NCI-H1048 (cell line): ENCODE measurements at regions not wholly inside any gene's neighbourhood (a gene's known extent, or its start where the extent isn't known, plus 50 kb on each side); places are given as distances from the start of the nearest gene placed in this dataset.
A peak's percentile ranks its signal among the peaks of the same experiment; 100 is the strongest.
"Not testable (repeated sequence)": the region's sequence is repeated elsewhere in the genome, so short reads cannot be mapped to it uniquely, and the experiment has no call there.

ENCODE experiments used
- DNase-seq: peaks from one replicate; lab custom pipeline; 2025; lab: John Stamatoyannopoulos, UW

DNA sequence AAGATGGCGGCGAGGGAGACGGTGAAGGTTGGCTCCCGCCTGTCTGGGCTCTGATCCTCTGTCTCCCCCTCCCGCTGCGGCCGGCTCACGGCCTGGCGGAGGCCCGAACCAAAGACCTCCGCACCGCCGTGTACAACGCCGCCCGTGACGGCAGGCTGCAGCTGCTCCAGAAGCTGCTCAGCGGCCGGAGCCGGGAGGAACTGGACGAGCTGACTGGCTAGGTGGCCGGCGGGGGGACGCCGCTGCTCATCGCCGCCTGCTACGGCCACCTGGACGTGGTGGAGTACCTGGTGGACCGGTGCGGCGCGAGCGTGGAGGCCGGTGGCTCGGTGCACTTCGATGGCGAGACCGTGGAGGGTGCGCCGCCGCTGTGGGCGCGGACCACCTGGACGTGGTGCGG, 516.5 kb downstream of the TUBA3C start:
- DNase-seq: not testable (repeated sequence)

DNA sequence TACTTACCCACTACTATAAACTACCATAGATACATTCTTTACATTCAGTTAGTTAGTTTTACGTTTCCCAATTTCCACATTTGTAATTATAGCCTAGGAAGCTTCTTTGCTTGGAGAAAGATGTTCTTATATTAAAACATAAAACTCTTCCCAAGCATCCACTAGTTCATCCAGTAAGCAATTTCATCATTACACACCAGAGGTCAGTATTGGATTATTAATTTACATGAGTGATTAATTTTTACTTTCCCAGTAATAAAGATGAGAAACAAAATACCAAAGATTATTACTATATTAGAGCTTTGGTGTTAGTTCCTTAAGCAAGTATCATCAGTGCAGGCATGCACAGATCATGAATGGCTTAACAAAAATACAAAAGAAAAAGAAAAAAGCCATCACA, 518.4 kb downstream of the TUBA3C start:
- not testable (repeated sequence) for DNase-seq

DNA sequence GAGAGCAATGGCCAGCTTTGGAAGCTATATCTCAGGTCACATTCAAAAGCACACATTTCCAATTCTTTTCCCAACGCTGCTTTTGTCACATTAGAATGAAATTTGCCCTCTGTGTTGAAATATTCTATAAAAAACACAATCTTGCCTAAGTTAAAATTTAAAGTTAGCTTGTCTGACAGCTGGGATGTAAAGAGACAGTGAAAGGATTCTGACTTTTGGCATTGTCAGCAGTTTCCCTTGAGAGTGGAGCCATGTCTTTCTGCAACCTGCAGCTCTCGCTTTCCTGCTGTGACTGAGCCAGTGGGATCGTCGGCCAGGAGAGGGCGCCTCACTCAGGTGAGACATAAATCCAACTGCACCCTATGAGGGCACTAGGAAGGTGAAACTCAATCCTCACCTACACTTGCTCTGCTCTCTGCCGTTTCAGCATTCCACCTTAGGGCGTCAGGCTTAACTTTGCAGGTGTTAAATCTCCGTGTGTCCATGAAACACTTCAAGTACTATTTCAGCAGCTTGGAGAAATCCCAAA, 537.9 kb downstream of the TUBA3C start:
- DNase-seq: peak; percentile 2

DNA sequence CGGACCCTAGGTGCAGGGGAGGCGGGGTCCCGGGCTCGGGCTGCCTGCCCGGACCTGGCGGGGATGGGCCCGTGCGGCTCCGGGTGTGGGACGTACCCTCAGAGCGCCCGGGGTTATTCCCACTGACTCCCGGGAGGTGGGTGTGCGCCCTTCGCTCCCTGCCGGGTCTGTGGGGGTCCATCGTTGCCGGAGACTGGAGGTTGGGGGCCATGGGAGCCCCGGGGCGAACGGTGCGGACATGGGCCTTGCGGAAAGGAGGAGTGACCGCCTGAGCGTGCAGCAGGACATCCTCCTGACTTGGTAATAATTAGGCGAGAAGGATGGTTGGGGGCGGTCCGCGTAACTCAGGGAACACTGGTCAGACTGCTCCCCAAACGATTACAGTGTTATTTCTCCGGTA, 552.7 kb downstream of the TUBA3C start:
- DNase-seq: not testable (repeated sequence)

DNA sequence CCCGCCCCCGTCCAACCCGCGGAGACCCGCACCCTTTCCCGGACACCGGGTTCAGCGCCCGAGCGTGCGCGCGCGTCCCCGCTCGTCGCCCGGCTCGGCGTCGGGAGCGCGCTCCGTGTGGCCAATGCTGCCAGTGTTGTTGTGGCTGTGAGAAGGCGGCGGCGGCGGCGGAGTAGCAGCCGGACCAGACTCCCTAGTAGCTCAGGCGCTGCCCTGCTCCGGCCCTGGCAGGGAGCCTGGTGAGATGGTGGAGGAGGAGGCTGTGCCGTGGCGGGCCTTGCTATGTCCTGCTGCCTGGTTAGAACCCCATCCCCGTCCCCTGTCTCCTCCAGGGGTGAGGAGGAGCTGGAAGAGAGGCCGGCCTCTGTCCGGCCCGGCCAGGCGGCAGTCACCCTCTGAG, 553.2 kb downstream of the TUBA3C start:
- DNase-seq: no peak

DNA sequence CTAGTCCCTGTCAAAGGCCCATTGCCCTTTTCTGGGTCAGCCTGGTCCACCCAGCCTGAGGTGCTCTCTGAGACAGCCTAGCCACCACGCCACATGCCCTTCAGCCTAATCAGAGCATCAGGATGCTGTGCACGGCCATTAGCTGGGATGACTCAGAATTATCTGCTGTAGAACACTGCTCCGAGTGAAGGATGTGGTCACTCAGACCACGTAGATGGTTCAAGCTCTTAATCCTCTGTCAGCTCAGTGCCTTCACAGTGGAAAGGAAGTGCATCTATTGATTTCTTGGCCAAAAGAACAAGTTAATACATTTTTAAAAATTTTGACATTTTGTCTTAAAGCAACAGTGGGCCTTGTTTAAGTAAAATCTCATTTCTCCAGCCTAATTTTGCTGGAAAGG, 557.6 kb downstream of the TUBA3C start:
- DNase-seq: not testable (repeated sequence)

DNA sequence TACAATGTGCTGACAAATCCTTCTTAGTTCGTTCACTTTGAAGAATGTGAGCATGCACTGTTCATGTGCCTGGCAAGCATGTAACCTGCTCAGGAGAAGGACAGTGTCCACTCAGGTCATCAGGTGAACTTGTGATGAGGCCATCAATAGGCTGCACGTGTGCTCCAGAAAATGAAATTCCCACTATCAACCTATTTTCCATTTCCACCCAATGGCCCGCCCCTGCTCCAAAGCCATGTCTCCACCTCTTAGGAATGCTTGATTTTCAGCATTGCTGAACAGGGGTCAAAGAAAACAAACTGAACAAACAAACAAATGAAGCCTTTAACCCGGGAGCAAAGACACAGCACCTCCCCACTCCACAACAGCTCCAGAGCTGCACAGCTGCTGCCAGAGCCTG, 563.2 kb downstream of the TUBA3C start:
- not testable (repeated sequence) for DNase-seq

DNA sequence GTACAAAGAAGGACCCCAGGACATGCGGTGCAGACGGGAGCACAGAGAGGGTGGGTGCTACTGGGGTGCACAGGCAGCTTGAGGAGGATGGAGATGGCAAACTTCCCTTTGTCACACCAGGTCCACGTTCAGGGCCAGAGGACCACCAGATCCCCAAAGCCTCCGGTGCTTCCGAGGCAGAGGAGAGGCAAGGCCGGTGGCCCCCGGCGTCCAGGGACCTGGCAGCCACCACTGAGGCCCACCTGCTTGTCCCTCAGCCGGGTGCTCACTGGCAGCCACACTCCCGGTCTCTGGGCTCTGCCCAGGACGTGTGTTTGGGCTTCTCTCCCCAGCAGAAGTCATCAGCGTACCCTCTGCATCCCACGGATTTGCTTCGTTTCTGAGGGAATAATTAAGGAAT, 571.1 kb downstream of the TUBA3C start:
- not testable (repeated sequence) for DNase-seq

DNA sequence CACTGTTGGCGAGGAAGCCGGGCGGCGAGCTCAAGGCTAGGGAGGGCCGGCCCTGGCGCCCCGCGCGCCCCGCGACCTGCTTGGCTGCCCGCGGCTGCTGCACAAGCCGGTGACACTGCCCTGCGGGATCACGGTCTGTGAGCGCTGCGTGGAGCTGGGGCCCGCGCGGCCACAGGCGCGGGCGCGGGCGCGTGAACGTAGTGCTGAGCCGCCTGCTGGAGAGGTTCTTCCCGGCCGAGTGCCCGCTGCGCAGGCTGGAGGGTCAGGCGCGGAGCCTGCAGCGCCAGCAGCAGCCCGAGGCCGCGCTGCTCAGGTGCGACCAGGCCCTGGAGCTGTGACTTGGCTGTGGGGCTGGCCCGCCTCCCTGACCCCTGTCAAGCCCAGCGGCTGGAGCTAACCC, 572.3 kb downstream of the TUBA3C start:
- DNase-seq: not testable (repeated sequence)

DNA sequence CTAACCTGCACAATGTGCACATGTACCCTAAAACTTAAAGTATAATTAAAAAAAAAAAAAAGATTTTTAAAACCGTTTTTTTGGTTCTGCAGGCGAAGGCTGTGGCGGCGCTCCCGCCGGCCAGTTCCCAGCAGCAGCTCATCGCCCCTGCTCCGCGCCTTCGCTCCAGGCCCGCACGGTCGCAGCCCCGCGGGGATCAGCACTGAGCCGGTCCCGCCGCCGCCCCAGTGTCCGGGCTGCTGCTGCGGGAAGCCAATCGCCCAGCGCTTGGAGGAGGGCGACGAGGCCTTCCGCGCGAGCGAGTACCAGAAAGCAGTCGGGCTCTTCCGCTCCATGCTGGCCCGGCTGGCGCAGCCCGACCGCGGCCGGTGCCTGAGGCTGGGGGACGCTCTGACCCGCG, 572.8 kb downstream of the TUBA3C start:
- not testable (repeated sequence) for DNase-seq

DNA sequence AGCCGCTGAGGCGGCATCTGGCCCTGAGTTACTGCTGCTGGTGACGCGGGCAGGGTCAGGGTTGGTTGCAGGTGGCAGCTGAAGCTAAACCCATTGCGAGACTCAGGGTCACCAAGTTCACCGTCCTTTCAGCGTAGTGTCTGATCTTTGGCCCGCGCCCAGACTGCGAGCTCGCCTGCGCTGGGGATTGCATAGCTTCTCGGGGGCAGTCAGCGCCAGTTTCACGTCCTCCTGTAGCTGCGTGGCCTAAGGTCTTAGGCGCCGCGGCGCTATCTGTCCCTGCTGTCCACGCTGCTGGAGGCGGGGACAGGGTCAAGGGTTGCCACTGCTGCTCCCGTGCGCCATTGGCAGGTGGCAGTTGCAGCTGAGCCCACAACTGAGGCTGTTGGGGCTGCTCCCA, 581.3 kb downstream of the TUBA3C start:
- not testable (repeated sequence) for DNase-seq

DNA sequence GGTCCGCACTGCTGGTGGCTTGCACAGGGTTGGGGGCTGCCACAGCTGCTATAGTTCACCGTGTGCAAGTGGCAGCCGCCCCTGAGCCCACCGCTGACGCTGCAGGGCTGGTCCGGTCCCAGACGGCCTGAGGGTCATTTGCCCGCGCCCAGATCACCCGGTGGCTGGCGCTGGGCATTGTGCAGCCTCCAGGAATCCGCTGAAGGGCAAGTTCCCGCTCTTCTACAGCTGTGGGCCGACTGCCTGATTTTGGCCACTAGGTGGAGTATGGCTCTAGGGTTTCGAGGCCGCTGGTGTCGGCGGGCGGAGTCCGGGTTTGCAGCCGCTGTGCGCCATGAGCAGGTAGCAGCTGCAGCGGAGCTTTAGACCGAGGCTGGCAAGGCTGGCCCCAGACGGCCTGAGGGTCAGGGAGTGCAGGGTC, 581.8 kb downstream of the TUBA3C start:
- not testable (repeated sequence) for DNase-seq

DNA sequence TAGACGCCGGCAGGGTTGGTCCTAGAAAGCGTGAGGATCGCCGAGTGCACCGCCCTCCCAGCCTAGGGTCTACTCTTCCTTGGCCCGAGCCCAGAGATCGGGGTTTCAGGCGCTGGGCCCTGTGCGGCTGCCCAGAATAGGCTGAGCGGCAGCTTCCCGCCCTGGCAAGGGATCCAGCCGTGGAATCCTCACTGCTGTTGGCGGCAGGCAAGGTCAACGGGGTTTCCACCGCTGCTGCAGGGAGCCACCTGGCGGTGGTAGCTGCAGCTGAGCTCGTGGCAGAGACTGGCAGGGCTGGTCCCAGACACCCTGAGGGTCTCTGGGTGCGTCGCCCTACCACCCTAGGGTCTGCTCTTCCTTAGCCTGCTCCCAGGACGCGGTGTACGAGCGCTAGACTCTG, 583.1 kb downstream of the TUBA3C start:
- not testable (repeated sequence) for DNase-seq

DNA sequence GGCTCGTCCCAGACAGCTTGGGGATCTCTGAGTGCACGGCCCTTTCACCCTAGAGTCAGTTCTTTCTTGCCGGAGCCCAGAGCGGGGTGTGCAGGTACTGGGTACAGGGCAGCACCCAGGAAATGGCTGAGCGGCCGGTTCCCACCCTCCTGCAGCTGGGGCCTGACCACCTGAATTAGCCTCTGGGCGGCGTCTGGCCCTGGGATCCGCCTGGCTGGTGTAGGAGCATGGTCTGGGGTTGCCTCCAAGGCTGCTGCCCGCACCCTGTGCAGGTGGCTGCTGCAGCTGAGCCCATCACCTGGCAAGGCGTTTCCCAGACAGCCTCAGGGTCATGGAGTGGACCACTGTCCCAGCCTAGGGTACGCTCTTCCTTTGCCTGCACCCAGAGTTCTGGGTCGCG, 583.7 kb downstream of the TUBA3C start:
- DNase-seq: not testable (repeated sequence)

DNA sequence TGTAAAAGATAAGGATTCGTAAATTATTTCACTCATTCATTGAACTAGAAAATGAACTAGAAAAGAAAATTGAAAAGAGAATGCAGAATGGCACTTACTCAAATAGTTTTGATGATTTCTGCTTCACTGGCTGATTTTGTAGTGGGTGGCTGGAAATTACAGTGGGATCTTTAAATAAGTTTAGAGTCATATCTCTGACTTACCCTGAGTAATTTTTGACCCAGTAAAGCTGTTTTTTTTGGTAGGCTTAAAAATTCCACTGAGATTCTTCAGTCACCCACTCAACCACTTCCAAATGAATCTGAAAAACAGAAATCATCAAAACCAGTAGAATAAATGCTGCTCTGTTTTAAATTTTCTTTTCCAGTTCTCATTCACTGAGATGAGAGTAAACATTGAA, 604.5 kb downstream of the TUBA3C start:
- not testable (repeated sequence) for DNase-seq

DNA sequence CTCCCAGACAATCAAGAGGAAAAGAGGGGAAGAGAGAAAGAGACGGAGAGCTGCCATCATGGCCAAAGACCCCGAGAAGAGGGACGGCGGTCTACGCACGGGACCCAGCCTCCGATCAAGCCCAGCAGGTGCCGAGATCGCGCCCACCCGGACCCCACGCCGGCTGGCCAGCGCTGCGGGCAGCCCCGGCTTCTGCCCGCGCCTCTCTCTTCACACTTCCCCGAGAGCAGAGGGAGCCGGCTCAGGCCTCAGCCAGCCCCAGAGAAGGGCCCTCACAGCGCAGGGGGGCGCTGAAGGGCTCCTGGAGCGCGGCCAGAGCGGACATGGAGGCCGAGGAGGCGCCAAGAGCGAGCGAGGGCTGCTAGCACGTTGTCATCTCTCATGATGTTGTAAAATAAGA, 613.7 kb downstream of the TUBA3C start:
- DNase-seq: not testable (repeated sequence)
